Amniotic stem cell (primary cell): ENCODE measurements at regions not wholly inside any gene's neighbourhood (a gene's known extent, or its start where the extent isn't known, plus 50 kb on each side); places are given as distances from the start of the nearest gene placed in this dataset.

Experiments
- DNase-seq: peaks from one replicate; lab custom pipeline; 2025; lab: John Stamatoyannopoulos, UW

DNA sequence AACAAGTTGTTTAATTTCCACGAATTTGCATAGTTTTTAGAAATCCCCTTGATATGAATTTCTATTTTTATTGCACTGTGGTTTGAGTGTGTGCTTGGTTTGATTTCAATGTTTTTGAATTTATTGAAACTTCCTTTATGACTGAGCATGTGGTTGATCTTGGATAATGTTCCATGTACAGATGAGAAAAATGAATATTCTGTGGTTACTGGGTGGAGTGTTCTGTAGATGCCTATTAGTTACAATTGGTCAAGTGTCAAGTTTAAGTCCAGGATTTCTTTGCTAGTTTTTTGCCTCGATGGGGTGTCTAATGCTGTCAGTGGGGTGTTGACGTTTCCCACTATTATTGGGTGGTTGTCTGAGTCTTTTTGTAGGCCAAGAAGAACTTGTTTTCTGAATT lies 319.5 kb upstream of the ACTBL2 start:
- no peak for DNase-seq

DNA sequence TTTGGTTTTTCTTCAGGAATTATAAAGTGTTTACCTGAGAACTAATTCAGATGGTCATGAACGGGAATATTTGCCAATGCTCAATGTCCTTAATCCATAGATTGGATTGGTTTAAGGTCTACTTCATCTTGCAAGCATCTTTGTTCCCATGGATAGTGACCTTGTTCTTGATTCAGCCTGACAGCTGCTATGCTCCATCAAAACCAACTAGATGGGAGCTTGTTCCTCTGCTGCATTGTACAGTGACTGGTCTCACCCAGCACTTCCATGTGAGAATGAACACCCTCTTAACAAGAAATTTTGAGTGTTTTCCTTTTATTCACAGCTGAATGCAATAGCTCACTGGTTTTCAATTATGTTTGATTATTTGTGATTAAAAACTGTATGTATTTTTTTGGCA lies 312.6 kb upstream of the ACTBL2 start:
- DNase-seq = no peak

DNA sequence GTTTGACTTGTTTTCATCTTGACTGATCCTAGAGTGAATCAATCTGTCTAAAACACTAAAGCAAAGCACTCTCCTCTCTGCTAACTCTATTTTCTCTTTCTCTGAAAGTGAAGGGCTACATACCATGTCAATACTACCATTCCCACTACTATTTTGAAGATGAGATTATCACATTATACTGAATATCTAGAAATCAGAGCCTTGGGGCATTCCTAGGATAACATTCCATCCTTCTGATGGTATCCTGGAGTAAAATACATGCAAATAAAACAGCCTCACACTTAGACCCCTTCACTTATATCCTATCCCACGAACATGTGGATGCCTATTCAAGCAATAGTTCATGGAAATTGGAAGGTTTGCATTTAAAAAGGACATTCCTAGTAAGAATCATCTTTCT lies 309.3 kb upstream of the ACTBL2 start:
- DNase-seq = no peak

DNA sequence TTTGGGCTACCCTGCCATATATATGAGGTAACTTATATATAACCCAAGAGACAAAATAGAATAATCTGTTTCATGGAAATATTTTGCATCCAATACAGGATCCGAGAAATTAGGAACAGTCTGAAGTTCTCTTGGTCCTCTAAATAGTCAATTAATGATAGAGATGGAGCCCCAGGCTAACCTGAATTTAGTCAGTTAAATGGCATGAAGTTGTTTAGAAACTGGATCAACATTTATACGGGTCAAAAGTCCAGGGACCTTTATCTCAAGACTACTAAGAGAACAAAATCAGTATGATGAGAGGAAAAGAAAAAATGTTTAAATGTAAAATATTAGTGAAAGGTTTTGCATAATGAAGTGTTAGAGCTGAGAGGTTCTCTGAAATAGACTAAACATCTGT lies 303.3 kb upstream of the ACTBL2 start:
- DNase-seq = no peak

DNA sequence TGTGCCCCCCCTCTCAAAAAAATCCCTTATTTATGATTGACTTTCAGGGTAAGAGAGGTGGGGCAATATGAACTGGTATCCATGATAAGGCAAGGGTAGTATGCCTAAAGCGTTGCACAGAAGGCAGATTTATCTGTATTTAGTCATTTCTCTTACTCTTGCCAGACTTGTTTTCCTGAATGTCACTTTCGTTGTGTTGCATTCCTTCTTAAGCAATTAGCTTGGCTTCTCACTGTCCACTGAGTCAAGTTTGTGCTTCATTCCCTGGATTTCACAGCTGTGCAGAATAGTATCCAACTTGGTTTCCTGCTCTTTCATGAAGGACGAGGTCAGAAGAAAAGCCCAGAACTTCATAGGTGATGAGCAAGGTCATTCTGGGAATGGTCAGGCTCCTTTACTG lies 301.5 kb upstream of the ACTBL2 start:
- DNase-seq = no peak

DNA sequence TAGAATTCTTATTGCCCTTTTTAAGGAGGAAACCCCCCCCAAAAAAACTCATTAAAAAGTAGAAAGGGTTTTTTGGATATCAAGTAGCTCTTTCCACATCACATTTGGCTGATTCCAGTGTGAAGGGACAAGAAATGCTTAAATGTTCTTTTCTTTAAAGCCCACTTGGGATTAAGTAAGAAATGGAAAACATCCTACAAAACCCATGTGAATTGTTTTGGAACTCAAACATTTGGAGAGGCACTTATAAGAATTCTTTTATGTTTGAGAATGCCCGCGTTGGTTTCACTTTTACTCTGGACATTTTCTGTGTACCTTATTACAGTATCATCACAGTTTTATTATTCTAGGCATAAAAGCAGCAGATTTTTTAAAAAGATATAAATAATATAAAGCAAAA lies 301.1 kb upstream of the ACTBL2 start:
- no peak for DNase-seq

DNA sequence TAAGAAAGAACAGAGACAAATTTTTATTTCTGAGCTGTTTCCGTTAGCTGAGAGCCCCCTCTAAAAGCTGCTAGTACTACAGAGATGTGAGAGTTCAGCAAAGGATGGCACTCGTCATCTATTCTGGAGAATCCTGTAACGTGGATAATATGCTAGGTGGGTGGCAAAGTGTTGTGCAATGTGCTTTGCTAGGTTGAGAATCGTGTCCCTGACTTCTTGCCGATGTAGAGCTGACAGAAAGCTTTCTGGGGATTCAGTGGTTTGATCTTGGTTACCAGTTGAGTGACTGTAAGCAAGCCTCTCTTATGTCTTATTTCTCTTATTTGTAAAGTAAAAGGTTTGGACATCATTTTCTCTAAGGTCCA lies 298.3 kb upstream of the ACTBL2 start:
- DNase-seq = no peak

DNA sequence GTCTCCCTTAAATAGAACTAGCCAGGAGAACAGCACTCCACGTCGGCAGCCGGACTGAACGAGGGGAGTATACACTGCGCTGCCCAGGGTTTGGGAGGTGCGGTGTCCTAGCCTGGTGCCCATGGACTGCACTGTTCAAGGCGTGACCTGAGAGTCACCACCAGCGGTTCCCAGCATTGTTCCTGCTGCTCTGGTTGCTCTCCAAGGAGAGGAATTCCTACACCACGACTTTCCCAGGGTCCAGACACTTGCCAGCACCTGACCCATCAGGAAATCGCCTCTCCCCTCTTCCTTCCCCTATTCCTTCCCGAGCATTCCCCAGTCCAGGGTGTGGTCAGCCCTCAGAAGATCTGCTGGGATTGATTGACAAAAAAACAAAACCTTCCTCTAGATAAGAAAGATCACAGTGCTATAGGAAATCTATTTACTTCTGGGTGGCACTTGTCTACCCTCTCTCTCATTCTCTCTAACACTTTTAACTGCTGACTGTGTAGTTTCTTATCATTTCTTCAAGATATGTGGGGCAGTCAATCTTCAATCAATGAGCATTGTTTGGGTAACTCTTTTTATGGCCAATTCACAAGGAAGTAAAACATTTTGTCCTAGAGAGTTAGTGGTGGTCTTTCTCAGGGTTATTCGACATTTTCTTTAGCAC lies 297.8 kb upstream of the ACTBL2 start:
- no peak for DNase-seq

DNA sequence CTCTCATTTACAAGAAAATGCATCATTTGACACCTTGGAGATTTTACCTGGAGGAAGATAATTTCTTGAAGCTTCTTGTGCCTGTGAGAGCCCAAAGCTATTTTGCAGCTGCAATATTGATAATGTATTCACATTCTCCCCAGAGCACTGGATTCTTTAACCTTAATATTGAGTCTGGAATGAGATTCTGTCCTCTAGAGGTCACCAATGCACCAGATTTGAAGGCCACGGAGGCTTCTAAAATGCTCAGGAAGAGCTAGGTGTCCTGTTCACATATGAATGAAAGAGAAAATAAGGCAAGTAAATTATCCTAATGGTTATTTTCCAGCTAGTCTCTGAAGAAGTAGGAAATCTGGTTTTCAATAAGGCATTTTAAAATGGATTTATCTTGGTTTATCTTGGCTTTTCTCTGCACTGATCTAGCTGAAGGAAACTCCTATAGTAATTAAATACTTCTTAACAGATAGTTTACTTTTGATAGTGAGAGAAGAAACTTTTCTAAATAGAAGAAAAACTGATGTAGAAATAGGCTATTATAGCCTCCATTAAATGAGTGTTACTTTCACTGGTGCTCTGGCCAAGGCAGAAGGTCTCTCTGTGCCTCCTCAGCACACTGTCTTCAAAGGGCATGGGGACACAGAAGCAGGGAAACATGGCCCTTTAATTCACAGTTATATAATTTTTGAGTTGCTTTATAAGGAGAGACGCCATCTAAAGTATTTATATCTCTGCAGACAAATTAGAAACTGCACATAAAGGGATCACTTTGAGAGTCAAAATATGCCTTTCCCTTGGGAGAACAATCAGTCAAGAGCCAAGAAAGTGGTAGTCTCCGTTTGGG lies 297.0 kb upstream of the ACTBL2 start:
- peak; percentile 69 for DNase-seq

DNA sequence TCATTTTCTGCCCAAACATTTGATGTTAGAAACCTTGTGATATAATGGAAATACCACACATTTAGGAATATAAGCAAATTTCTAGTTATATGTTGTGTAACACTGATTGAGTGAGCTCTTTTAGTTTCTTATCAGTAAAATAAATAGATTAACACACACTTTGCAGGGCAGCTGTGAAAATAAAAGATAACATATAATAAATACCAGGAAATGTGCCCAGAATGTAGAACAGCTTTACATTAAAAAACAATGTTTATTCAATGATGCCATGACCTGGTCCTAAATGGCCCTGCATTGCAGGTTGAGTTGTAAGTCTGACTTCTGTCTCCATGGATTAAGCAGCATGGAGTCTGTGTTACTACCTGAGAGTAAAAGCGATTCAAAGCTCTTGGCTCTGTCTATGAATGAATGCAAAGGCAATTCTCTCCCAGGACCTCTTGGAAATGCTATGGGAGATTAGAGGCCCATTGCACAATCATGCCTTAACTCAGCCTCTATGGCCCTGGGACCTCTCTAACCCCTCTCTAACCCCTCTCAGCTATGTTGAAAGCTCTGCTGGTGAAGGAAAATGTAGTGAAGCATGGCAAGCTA lies 296.0 kb upstream of the ACTBL2 start:
- DNase-seq = no peak

DNA sequence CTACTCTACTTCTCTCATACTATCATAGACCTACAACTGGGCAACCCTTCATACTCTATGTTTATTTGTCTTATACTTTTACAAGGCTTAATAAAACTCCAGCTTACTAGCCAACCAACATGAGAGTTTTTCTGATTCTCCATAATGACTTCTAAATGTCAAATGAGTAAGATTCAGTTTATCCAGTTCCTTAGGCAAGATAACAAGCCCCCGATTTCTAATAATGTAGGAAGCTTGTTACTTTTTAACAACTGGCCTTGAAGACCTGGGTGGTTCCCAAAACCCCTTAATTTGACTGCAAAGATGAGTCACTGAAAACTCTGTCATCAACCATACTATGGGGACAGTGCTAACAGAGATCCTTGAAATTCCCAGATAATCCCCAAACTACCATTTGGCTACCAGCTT lies 294.6 kb upstream of the ACTBL2 start:
- no peak for DNase-seq

DNA sequence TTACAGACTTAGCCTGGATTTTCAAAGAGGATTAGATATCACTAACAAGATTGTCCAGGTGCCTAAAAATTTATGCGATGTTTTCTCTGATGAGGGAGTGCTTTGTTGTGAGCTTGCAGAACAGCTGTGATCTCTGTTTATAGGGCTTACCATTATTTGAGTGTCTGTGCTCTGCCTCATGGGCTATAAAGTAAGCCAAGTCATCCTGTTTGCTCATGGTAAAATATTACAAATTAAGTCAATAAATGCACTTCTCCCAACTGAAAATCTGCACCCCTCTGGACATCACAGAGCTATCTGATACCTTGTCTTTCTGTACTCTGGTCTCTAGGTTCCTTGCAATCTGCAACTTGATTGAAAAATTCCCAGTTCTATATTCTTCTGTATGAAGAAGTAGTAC lies 293.4 kb upstream of the ACTBL2 start:
- no peak for DNase-seq

DNA sequence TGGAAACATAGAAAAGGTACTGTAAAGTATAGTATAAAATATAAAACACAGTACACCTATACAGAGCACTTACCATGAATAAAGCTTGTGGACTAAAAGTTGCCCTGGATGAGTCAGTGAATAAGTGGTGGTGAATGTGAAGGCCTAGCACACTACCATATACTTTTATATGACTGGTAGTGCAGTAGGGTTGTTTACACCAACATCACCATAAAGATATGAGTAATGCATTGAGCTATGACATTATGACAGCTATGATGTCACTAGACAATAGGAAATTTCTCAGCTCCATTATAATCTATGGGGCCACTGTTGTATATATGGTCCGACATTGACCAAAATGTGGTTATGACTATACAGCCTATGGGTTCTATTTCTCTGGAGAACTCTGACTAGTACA lies 291.8 kb upstream of the ACTBL2 start:
- no peak for DNase-seq

DNA sequence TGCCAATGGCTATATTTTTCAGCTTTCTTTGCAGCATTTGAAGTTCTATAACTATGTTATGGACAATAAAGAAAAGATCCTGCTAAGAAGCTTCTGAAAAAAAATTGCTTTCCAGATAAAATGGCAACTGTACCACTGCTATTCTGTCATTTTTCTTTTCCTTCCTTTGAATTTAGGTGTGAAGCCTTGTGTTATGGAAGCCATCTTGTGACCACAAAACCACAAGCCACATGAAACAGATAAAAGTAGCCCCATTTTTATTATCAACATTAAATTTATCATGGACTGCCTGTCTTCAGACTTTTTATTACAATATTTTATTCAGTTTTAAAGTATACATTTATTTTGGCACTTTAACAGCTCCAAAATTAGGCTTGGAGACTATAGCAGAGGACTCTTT lies 289.9 kb upstream of the ACTBL2 start:
- no peak for DNase-seq

DNA sequence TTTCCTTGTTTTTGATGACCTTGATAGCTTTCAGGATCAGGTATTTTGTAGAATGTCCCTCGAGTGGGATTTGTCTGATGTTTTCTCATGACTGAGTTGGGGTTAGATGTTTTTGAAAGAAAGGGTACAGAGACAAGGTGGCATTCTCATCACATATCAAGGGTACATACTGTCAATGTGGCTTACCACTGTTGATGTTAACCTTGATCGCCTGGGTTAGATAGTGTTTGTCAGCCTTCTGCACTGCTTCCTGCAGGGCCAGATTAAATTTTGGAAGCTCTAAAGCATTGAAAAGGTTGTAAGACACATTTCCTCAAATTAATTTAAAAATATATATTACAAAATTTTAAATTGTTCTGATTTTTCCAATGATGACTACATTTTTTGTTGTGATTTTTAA lies 287.4 kb upstream of the ACTBL2 start:
- no peak for DNase-seq

DNA sequence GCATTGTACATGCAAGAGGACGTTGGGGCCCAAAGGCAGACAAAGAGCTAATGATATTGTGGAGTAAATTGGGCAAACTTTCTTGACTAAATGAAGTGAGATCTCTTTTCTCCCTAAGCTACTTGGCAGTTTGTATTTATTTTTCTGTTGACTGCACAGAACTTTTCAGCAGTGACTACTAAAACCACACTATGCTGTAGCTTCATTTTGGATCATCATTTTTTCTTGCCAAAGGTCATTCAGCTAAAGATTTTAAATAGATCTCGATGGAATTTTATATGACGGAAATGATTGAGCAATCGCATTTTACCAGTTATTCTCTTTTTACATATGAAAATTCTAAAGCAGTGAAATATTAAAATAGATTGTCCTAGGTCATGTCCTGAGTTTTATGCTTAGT lies 286.1 kb upstream of the ACTBL2 start:
- DNase-seq = no peak

DNA sequence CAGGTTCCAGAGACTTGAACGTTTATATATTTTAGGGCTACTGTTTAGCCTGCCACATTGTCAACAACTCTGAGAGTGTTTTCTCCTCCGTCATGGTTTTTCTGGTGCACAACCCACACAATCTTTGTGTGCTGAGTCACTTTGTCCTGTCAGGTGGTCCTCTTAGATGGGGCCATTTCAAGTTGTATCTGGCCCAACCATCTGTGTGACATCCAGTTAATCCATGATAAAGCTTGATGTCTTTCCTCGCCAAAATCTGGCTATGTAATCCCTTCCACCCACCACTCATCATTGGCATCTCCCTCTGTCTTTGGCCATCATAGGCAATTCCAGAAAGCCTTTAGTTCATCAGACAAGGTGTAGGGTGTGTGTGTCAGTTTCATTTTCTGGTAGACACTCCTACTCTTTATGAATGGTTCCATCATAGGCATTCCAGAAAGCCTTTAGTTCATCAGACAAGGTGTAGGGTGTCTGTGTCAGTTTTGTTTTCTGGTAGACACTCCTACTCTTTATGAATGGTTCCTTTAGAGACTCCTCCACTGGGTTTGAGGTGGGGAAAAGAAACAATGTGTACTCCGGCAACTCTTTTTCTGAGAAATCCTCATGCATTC lies 282.0 kb upstream of the ACTBL2 start:
- no peak for DNase-seq

DNA sequence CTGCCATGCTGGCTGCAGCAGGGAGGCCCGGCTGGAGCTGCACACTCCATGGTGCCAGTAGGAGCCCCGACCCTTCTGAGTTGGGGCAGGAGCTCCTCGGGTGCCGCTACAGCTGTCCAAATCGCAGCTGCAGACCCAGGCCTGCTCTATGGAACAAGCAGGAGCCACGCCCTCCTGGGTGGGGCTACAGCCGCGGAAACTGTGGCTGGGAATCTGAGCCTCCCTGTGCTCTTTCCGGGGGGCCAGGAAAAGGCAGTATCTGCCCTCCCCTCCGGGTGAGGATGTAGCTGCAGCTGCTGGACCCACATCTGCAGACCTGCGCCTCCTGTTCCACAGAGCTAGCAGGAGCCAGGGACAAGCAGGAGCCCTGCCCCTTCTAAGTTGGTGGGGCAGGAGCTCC lies 278.9 kb upstream of the ACTBL2 start:
- DNase-seq = no peak

DNA sequence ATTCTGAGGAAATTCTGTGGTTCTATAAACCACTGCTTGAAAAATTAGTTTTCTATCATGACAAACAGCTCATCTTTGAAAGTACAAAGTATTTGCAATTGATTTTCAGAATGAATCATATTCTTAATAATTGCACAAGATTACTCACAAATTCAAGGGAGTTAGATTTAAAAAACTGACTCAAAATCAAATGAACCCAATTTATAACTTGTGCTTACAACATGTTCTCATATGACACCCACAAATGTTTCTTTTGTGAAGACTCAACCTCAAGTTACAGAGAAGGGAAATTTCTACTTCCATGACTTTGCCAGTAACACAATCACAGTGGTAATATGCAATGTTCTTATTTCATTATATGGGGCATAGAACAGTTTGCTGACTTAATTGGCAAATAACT lies 272.0 kb upstream of the ACTBL2 start:
- DNase-seq = no peak

DNA sequence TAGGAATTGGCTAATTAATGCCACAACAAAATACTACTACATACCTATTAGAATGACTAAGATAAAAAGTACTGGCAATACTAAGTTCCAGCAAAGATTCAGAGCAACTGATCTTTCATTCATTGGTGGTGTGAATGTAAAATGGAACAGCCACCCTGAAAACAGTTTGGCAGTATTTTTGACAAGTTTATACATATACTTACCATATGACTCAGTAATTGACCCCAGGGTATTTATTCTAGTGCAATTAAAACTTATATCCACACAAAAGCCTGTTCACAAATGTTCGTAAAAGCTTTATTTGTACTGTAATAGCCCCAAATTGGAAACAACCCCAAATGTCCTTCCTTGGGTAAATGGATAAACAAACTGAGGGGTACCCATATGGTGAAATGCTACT lies 270.8 kb upstream of the ACTBL2 start:
- DNase-seq = no peak

DNA sequence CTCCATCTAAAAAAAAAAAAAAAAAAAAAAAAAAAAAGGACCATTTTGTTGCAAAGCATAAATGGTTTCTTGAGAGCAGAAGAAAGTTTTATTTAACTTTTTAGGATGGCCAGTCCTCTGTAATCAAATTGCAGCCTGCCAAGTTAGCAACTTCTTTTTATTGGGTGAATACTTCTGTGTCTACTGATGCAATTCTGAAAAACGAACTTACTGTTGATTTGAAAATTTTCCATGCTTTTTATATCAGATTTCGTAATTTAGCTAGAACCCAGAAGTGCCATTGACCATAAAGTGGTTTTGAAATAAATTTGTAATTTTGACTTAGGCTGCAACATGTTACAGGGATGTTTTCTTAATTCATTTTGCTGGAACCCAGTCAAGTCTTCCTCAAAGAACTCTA lies 269.1 kb upstream of the ACTBL2 start:
- DNase-seq = no peak

DNA sequence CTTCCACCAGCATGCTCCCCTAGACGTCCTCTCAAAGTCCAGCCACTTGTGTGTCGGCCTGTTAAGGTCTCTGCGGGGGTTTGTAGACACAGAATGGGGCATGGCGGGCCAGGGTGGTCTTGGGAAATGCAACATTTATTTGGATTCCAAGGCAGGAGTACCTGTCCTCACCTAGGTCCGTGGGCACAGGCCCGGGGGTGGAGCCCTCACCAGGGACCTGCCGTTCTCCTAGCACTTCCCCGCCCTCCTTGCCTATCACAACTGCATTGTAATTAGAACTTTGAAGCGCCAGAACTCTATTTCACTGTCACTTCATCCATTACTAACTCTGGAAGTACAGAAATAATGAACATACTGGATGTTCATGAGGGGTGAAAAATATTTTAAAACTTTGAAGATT lies 268.3 kb upstream of the ACTBL2 start:
- DNase-seq = no peak

DNA sequence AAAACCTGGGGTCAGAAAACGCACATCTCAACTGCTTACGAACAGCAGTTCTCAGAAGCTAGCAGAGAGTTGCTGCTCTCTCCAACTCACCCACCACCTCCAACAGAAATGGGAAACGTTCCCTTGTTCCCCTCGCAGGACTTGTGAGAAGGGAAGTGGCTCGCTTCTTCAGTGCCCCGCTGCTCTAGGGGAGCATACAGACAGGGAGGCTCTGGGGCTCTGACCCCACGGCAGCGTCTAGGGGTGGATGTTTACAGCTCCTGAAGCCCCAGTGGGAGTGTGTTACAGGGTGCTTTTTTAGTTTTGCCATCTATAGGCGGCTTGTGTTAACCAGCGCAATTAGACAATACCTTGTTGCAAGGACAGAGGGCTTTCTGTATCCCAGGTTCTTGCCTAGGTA lies 267.7 kb upstream of the ACTBL2 start:
- DNase-seq = no peak
